ENCODE measurements at regions not wholly inside any gene's neighbourhood (a gene's known extent, or its start where the extent isn't known, plus 50 kb on each side); places are given as distances from the start of the nearest gene placed in this dataset.

- no peaks in the 10 kb centered on the region for H3K4me1 ChIP-seq
- no peak for DNase-seq
- ATAC-seq, result no peak
- H3K9me3 ChIP-seq, result no peaks in the 10 kb centered on the region
- no peak overlapping the region for H3K27ac ChIP-seq
- TF ChIP-seq CTCF (IDR thresholded peaks at IDR 0.05) (no peak), POLR2A (IDR thresholded peaks at IDR 0.05) (no peak)
- intact Hi-C loops (cut with DNase I), result no loop called here
- no peak overlapping the region for H3K4me3 ChIP-seq
- peaks cover 0 to 4% of the 10 kb centered on the region in 2 donors for H3K27me3 ChIP-seq
- H3K36me3 ChIP-seq, result no peaks in the 10 kb centered on the region
- 62% methylated on average over 1 of the region's 1 CpG for WGBS (ENCODE audit: insufficient coverage, low coverage, low lambda C conversion rate, missing lambda C conversion rate)
These were observed 255.7 kb downstream of the ARL6IP6 start for GRCh38 chr2:152974146-152974545.

GRCh38 chr2:152971685-152972084, 253.3 kb downstream of the ARL6IP6 start:
- Histone ChIP-seq H3K4me3 (no peak overlapping the region), H3K9me3 (no peaks in the 10 kb centered on the region), H3K27me3 (peaks cover 0 to 4% of the 10 kb centered on the region in 2 donors), H3K27ac (no peak overlapping the region), H3K4me1 (no peaks in the 10 kb centered on the region), H3K36me3 (no peaks in the 10 kb centered on the region)
- intact Hi-C loops (cut with DNase I), result no loop called here
- DNase-seq (no peak), ATAC-seq (no peak)
- TF ChIP-seq CTCF (IDR thresholded peaks at IDR 0.05) (no peak), POLR2A (IDR thresholded peaks at IDR 0.05) (no peak)
- WGBS (ENCODE audit: insufficient coverage, low coverage, low lambda C conversion rate, missing lambda C conversion rate), result 13% methylated on average over 1 of the region's 1 CpG

- 68% methylated on average over 2 of the region's 2 CpGs for WGBS (ENCODE audit: insufficient coverage, low coverage, low lambda C conversion rate, missing lambda C conversion rate)
- no peaks in the 10 kb centered on the region for H3K27me3 ChIP-seq
- DNase-seq, result no peak
- no peak overlapping the region for H3K4me3 ChIP-seq
- no peaks in the 10 kb centered on the region for H3K36me3 ChIP-seq
- ATAC-seq, result no peak
- H3K4me1 ChIP-seq, result no peaks in the 10 kb centered on the region
- TF ChIP-seq CTCF (IDR thresholded peaks at IDR 0.05) (no peak), POLR2A (IDR thresholded peaks at IDR 0.05) (no peak)
- no peaks in the 10 kb centered on the region for H3K9me3 ChIP-seq
- intact Hi-C loops (cut with DNase I), result no loop called here
- no peak overlapping the region for H3K27ac ChIP-seq
These were observed 244.0 kb downstream of the ARL6IP6 start for GRCh38 chr2:152962446-152962845.

- H3K9me3 ChIP-seq, result no peaks in the 10 kb centered on the region
- no peak for TF ChIP-seq POLR2A (IDR thresholded peaks at IDR 0.05)
- no peak for TF ChIP-seq CTCF (IDR thresholded peaks at IDR 0.05)
- H3K4me1 ChIP-seq, result no peaks in the 10 kb centered on the region
- ATAC-seq (no peak), DNase-seq (no peak)
- no peak overlapping the region for H3K27ac ChIP-seq
- no peak overlapping the region for H3K4me3 ChIP-seq
- 34% methylated on average over 4 of the region's 4 CpGs for WGBS (ENCODE audit: insufficient coverage, low coverage, low lambda C conversion rate, missing lambda C conversion rate)
- H3K27me3 ChIP-seq, result no peaks in the 10 kb centered on the region
- H3K36me3 ChIP-seq, result no peaks in the 10 kb centered on the region
- intact Hi-C loops (cut with DNase I), result no loop called here
These were observed 242.9 kb downstream of the ARL6IP6 start for GRCh38 chr2:152961351-152961750.

- Histone ChIP-seq H3K27ac (no peak overlapping the region), H3K36me3 (no peaks in the 10 kb centered on the region), H3K27me3 (no peaks in the 10 kb centered on the region), H3K4me1 (no peaks in the 10 kb centered on the region), H3K4me3 (no peak overlapping the region), H3K9me3 (no peaks in the 10 kb centered on the region)
- 15% methylated on average over 2 of the region's 2 CpGs for WGBS (ENCODE audit: insufficient coverage, low coverage, low lambda C conversion rate, missing lambda C conversion rate)
- ATAC-seq (no peak), DNase-seq (no peak)
- intact Hi-C loops (cut with DNase I), result no loop called here
- TF ChIP-seq POLR2A (IDR thresholded peaks at IDR 0.05) (no peak), CTCF (IDR thresholded peaks at IDR 0.05) (no peak)
These were observed 231.7 kb downstream of the ARL6IP6 start for GRCh38 chr2:152950126-152950525.
